GM12878 (cell line): ENCODE measurements at regions not wholly inside any gene's neighbourhood (a gene's known extent, or its start where the extent isn't known, plus 50 kb on each side); places are given as distances from the start of the nearest gene placed in this dataset. TPM values are rescaled to one million over a fixed set of nuclear protein-coding genes. Genes with fewer than 3 reads are reported as not detected.

ENCODE experiments used
- ELK1 ChIP-seq: IDR thresholded peaks from 2 replicates; pipeline ENCODE4 v1.6.1; 2012; ENCODE audit warnings: low read depth, low read length, improper control_type of control experiment
- IKZF2 ChIP-seq, 2 experiments: fragments of 450-650 bp; IDR thresholded peaks; 2 replicates each; pipeline ENCODE4 v1.6.1; 2017; ENCODE audit warnings: mild to moderate bottlenecking in 2 of 2, moderate library complexity in 2 of 2
- SMAD5 ChIP-seq: IDR thresholded peaks from 2 replicates; pipeline ENCODE4 v1.6.1; 2016; ENCODE audit warnings: antibody characterized with exemption, low read depth
- TCF7 ChIP-seq: IDR thresholded peaks from 2 replicates; pipeline ENCODE4 v1.6.1; 2014; ENCODE audit warnings: antibody characterized with exemption, borderline replicate concordance
- small RNA-seq: library from RNA; depleted of rRNA; stranded (forward); fragments of <200 nt; gene quantifications from one replicate; pipeline ENCODE3, GENCODE V24; 2014

- TF ChIP-seq IKZF2 (IDR thresholded peaks at IDR 0.05), result no peak
- TF ChIP-seq SMAD5, result no peak
- no peak for TF ChIP-seq TCF7
- TF ChIP-seq ELK1, result no peak
Measured at GRCh38 chr5:163387589-163388343, 49.6 kb upstream of the CCNG1 start (continued).

Small RNA genes lying in the stretch of these regions (small RNA-seq; reads per million reads assigned to genes)
- not detected for gene RNU6-164P
